ENCODE measurements at regions not wholly inside any gene's neighbourhood (a gene's known extent, or its start where the extent isn't known, plus 50 kb on each side); places are given as distances from the start of the nearest gene placed in this dataset.
"Not testable (repeated sequence)": the region's sequence is repeated elsewhere in the genome, so short reads cannot be mapped to it uniquely, and the experiment has no call there.

- no peak for DNase-seq (ENCODE audit: extremely low read depth in 1 of 11, low read depth in 9 of 11, low spot score in 4 of 11)
Observed at GRCh38 chr7:140283472-140283871, 106.7 kb upstream of the KDM7A start.

GRCh38 chr7:140281960-140282359 is 105.2 kb upstream of the KDM7A start:
- DNase-seq (ENCODE audit: extremely low read depth in 1 of 11, low read depth in 9 of 11, low spot score in 4 of 11) = no peak

GRCh38 chr7:140281255-140281654 is 104.5 kb upstream of the KDM7A start:
- no peak for DNase-seq (ENCODE audit: extremely low read depth in 1 of 11, low read depth in 9 of 11, low spot score in 4 of 11)

- no peak for DNase-seq (ENCODE audit: extremely low read depth in 1 of 11, low read depth in 9 of 11, low spot score in 4 of 11)
Observed at GRCh38 chr7:140276001-140276400, 99.2 kb upstream of the KDM7A start.

- peak in 8 of 11 donors; percentile 7 to 34 (median 18) for DNase-seq (ENCODE audit: extremely low read depth in 1 of 11, low read depth in 9 of 11, low spot score in 4 of 11)
Observed at GRCh38 chr7:140275069-140275965, 98.5 kb upstream of the KDM7A start.

- no peak for DNase-seq (ENCODE audit: extremely low read depth in 1 of 11, low read depth in 9 of 11, low spot score in 4 of 11)
Observed at GRCh38 chr7:140273417-140273816, 96.6 kb upstream of the KDM7A start.

- not testable (repeated sequence) for DNase-seq (ENCODE audit: extremely low read depth in 1 of 11, low read depth in 9 of 11, low spot score in 4 of 11)
Observed at GRCh38 chr7:140271643-140271968, 94.8 kb upstream of the KDM7A start.

- DNase-seq (ENCODE audit: extremely low read depth in 1 of 11, low read depth in 9 of 11, low spot score in 4 of 11) = no peak
Observed at GRCh38 chr7:140269004-140269638, 92.3 kb upstream of the KDM7A start.

- DNase-seq (ENCODE audit: extremely low read depth in 1 of 11, low read depth in 9 of 11, low spot score in 4 of 11) = no peak
Observed at GRCh38 chr7:140267381-140268226, 90.8 kb upstream of the KDM7A start.

- no peak for DNase-seq (ENCODE audit: extremely low read depth in 1 of 11, low read depth in 9 of 11, low spot score in 4 of 11)
Observed at GRCh38 chr7:140263277-140263676, 86.5 kb upstream of the KDM7A start.

- DNase-seq (ENCODE audit: extremely low read depth in 1 of 11, low read depth in 9 of 11, low spot score in 4 of 11) = no peak
Observed at GRCh38 chr7:140262242-140262903, 85.6 kb upstream of the KDM7A start.

- DNase-seq (ENCODE audit: extremely low read depth in 1 of 11, low read depth in 9 of 11, low spot score in 4 of 11) = no peak
Observed at GRCh38 chr7:140261522-140261921, 84.7 kb upstream of the KDM7A start.

GRCh38 chr7:140261105-140261486 is 84.3 kb upstream of the KDM7A start:
- DNase-seq (ENCODE audit: extremely low read depth in 1 of 11, low read depth in 9 of 11, low spot score in 4 of 11) = no peak

GRCh38 chr7:140260352-140261104 is 83.7 kb upstream of the KDM7A start:
- no peak for DNase-seq (ENCODE audit: extremely low read depth in 1 of 11, low read depth in 9 of 11, low spot score in 4 of 11)

GRCh38 chr7:140257278-140257677 is 80.5 kb upstream of the KDM7A start:
- not testable (repeated sequence) for DNase-seq (ENCODE audit: extremely low read depth in 1 of 11, low read depth in 9 of 11, low spot score in 4 of 11)

- DNase-seq (ENCODE audit: extremely low read depth in 1 of 11, low read depth in 9 of 11, low spot score in 4 of 11) = not testable (repeated sequence)
Observed at GRCh38 chr7:140254976-140255375, 78.2 kb upstream of the KDM7A start.

- no peak for DNase-seq (ENCODE audit: extremely low read depth in 1 of 11, low read depth in 9 of 11, low spot score in 4 of 11)
Observed at GRCh38 chr7:140249036-140249806, 72.4 kb upstream of the KDM7A start.

GRCh38 chr7:140247559-140247958 is 70.8 kb upstream of the KDM7A start:
- no peak for DNase-seq (ENCODE audit: extremely low read depth in 1 of 11, low read depth in 9 of 11, low spot score in 4 of 11)
